HepG2 (cell line): ENCODE measurements at regions not wholly inside any gene's neighbourhood (a gene's known extent, or its start where the extent isn't known, plus 50 kb on each side); places are given as distances from the start of the nearest gene placed in this dataset.

Experiments
- AGO2 ChIP-seq: fragments of 200-400 bp; formaldehyde crosslinking; optimal IDR thresholded peaks from 2 replicates; pipeline ENCODE3; 2017; ENCODE audit warnings: mild to moderate bottlenecking, low read depth, low read length, moderate library complexity
- CHD2 ChIP-seq: IDR thresholded peaks from 2 replicates; pipeline ENCODE4 v1.6.1; 2011; ENCODE audit warnings: low read depth, low read length, improper control_type of control experiment
- HDAC1 ChIP-seq: sonication (generic); formaldehyde crosslinking; IDR thresholded peaks from 2 replicates; pipeline ENCODE4 v1.5.1; 2020; ENCODE audit warnings: mild to moderate bottlenecking, missing genetic modification reagents
- HNRNPUL1 ChIP-seq: fragments of 200-400 bp; formaldehyde crosslinking; IDR thresholded peaks from 2 replicates; pipeline ENCODE4 v1.6.1; 2017; ENCODE audit warnings: low read depth, mild to moderate bottlenecking, low read length, moderate library complexity
- MAFG ChIP-seq: sonication (generic); formaldehyde crosslinking; IDR thresholded peaks from 2 replicates; pipeline ENCODE4 v1.5.1; 2020; ENCODE audit warnings: mild to moderate bottlenecking, missing genetic modification reagents
- RFXAP ChIP-seq: sonication (generic); formaldehyde crosslinking; IDR thresholded peaks from 2 replicates; pipeline ENCODE4 v1.4.0; 2020; ENCODE audit warnings: missing genetic modification reagents, borderline replicate concordance
- SIX4 ChIP-seq: sonication (generic); formaldehyde crosslinking; IDR thresholded peaks from 2 replicates; pipeline ENCODE4 v1.4.0; 2020; ENCODE audit warnings: missing genetic modification reagents
- SNRNP70 ChIP-seq: fragments of 200-400 bp; formaldehyde crosslinking; IDR thresholded peaks from 2 replicates; pipeline ENCODE4 v1.6.1; 2017; ENCODE audit warnings: mild to moderate bottlenecking, low read depth, low read length, moderate library complexity
- SRSF1 ChIP-seq: fragments of 200-400 bp; formaldehyde crosslinking; optimal IDR thresholded peaks from 2 replicates; pipeline ENCODE3; 2017; ENCODE audit warnings: mild to moderate bottlenecking, low read depth, low read length, moderate library complexity
- SRSF4 ChIP-seq: fragments of 200-400 bp; formaldehyde crosslinking; IDR thresholded peaks from one replicate; pipeline ENCODE4 v1.6.1; 2018; ENCODE audit warnings: mild to moderate bottlenecking, low read depth, low read length, moderate library complexity; ENCODE audit not compliant: poor library complexity, severe bottlenecking
- TFDP2 ChIP-seq: sonication (generic); formaldehyde crosslinking; IDR thresholded peaks from 2 replicates; pipeline ENCODE4 v1.4.0; 2020; ENCODE audit warnings: missing genetic modification reagents
- THAP11 ChIP-seq: IDR thresholded peaks from 2 replicates; pipeline ENCODE4 v1.6.1; 2016; ENCODE audit warnings: missing biosample characterization, missing genetic modification reagents
- TOE1 ChIP-seq: sonication (generic); formaldehyde crosslinking; IDR thresholded peaks from 2 replicates; pipeline ENCODE4 v1.4.0; 2020; ENCODE audit warnings: mild to moderate bottlenecking, missing genetic modification reagents
- ZNF343 ChIP-seq: sonication (generic); formaldehyde crosslinking; IDR thresholded peaks from 2 replicates; pipeline ENCODE4 v1.4.0; 2020; ENCODE audit warnings: mild to moderate bottlenecking, missing genetic modification reagents
- ZNF564 ChIP-seq: sonication (generic); formaldehyde crosslinking; IDR thresholded peaks from 2 replicates; pipeline ENCODE4 v1.8.1; 2023; ENCODE audit warnings: mild to moderate bottlenecking, missing genetic modification reagents
- ZNF672 ChIP-seq: sonication (generic); formaldehyde crosslinking; IDR thresholded peaks from 2 replicates; pipeline ENCODE4 v1.8.1; 2022; ENCODE audit warnings: missing genetic modification reagents
- ZNF766 ChIP-seq: sonication (generic); formaldehyde crosslinking; IDR thresholded peaks from 2 replicates; pipeline ENCODE4 v1.5.0; 2020; ENCODE audit warnings: missing genetic modification reagents, borderline replicate concordance
- ZNF770 ChIP-seq: sonication (generic); formaldehyde crosslinking; IDR thresholded peaks from 2 replicates; pipeline ENCODE4 v1.5.0; 2020; ENCODE audit warnings: mild to moderate bottlenecking, missing genetic modification reagents
- TF ChIP-seq, protein P1 (sequence below): sonication (generic); formaldehyde crosslinking; IDR thresholded peaks from 2 replicates; pipeline ENCODE4 v1.4.0; 2020; ENCODE audit warnings: missing genetic modification reagents, borderline replicate concordance
- TF ChIP-seq, protein P2 (sequence below): sonication (generic); formaldehyde crosslinking; conservative IDR thresholded peaks from 2 replicates; pipeline ENCODE4 v1.4.0; 2020; ENCODE audit warnings: mild to moderate bottlenecking, missing genetic modification reagents, moderate library complexity

DNA sequence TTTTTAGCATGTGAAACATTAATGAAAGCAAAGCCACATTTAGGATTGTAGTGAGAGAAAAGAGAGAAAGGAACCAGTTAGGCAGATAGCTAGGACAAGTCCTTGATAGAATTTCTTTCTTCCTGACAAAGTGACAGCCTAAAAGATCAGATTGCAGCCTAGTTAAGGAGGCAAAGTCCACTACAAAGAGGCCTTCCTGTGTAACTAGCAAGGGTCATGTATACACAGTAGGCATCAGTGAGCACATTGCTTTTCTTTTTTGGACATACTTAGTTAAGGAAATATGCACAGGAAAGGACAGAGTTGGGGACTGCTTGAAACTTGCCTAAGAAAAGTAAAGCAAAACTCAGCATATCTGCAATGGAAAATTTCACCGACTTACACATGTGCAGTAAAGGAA is 1577.5 kb downstream of the NLGN4Y start (continued):
- TF ChIP-seq HDAC1 (CRISPR knock-in tag) = 0 out of 2 replicates have a peak, but pooled peaks have one; percentile 34
- TF ChIP-seq, protein P1, sequence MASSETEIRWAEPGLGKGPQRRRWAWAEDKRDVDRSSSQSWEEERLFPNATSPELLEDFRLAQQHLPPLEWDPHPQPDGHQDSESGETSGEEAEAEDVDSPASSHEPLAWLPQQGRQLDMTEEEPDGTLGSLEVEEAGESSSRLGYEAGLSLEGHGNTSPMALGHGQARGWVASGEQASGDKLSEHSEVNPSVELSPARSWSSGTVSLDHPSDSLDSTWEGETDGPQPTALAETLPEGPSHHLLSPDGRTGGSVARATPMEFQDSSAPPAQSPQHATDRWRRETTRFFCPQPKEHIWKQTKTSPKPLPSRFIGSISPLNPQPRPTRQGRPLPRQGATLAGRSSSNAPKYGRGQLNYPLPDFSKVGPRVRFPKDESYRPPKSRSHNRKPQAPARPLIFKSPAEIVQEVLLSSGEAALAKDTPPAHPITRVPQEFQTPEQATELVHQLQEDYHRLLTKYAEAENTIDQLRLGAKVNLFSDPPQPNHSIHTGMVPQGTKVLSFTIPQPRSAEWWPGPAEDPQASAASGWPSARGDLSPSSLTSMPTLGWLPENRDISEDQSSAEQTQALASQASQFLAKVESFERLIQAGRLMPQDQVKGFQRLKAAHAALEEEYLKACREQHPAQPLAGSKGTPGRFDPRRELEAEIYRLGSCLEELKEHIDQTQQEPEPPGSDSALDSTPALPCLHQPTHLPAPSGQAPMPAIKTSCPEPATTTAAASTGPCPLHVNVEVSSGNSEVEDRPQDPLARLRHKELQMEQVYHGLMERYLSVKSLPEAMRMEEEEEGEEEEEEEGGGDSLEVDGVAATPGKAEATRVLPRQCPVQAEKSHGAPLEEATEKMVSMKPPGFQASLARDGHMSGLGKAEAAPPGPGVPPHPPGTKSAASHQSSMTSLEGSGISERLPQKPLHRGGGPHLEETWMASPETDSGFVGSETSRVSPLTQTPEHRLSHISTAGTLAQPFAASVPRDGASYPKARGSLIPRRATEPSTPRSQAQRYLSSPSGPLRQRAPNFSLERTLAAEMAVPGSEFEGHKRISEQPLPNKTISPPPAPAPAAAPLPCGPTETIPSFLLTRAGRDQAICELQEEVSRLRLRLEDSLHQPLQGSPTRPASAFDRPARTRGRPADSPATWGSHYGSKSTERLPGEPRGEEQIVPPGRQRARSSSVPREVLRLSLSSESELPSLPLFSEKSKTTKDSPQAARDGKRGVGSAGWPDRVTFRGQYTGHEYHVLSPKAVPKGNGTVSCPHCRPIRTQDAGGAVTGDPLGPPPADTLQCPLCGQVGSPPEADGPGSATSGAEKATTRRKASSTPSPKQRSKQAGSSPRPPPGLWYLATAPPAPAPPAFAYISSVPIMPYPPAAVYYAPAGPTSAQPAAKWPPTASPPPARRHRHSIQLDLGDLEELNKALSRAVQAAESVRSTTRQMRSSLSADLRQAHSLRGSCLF (CRISPR knock-in tag) = no peak
- TF ChIP-seq, protein P2, sequence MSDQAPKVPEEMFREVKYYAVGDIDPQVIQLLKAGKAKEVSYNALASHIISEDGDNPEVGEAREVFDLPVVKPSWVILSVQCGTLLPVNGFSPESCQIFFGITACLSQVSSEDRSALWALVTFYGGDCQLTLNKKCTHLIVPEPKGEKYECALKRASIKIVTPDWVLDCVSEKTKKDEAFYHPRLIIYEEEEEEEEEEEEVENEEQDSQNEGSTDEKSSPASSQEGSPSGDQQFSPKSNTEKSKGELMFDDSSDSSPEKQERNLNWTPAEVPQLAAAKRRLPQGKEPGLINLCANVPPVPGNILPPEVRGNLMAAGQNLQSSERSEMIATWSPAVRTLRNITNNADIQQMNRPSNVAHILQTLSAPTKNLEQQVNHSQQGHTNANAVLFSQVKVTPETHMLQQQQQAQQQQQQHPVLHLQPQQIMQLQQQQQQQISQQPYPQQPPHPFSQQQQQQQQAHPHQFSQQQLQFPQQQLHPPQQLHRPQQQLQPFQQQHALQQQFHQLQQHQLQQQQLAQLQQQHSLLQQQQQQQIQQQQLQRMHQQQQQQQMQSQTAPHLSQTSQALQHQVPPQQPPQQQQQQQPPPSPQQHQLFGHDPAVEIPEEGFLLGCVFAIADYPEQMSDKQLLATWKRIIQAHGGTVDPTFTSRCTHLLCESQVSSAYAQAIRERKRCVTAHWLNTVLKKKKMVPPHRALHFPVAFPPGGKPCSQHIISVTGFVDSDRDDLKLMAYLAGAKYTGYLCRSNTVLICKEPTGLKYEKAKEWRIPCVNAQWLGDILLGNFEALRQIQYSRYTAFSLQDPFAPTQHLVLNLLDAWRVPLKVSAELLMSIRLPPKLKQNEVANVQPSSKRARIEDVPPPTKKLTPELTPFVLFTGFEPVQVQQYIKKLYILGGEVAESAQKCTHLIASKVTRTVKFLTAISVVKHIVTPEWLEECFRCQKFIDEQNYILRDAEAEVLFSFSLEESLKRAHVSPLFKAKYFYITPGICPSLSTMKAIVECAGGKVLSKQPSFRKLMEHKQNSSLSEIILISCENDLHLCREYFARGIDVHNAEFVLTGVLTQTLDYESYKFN (CRISPR knock-in tag) = peak; percentile 97
- TF ChIP-seq SIX4 (CRISPR knock-in tag) = peak; percentile 97
- no peak for TF ChIP-seq SNRNP70
- TF ChIP-seq SRSF4 = no peak
- TF ChIP-seq MAFG = no peak
- TF ChIP-seq THAP11 = no peak
- TF ChIP-seq ZNF343 (CRISPR knock-in tag) = no peak
- TF ChIP-seq AGO2 = no peak
- TF ChIP-seq ZNF564 = no peak
- no peak for TF ChIP-seq ZNF766 (CRISPR knock-in tag)
- no peak for TF ChIP-seq TOE1 (CRISPR knock-in tag)
- no peak for TF ChIP-seq SRSF1
- TF ChIP-seq CHD2 = no peak
- no peak for TF ChIP-seq ZNF770
- TF ChIP-seq TFDP2 = no peak
- TF ChIP-seq RFXAP (CRISPR knock-in tag) = no peak
- no peak for TF ChIP-seq HNRNPUL1
- no peak for TF ChIP-seq ZNF672 (CRISPR knock-in tag)
